SK-N-MC (cell line): ENCODE measurements at regions not wholly inside any gene's neighbourhood (a gene's known extent, or its start where the extent isn't known, plus 50 kb on each side); places are given as distances from the start of the nearest gene placed in this dataset.

Source experiments
- EZH2 ChIP-seq: fragments of 200-600 bp; sonication (generic); IDR thresholded peaks from one replicate; pipeline ENCODE4 v1.6.1; 2017; ENCODE audit warnings: antibody characterized with exemption
- FOXP2 ChIP-seq: optimal IDR thresholded peaks from 2 replicates; pipeline ENCODE3; 2011; ENCODE audit warnings: mild to moderate bottlenecking, moderate library complexity; ENCODE audit not compliant: insufficient read depth; ENCODE audit errors: extremely low read length, control extremely low read depth
- POLR2AphosphoS5 ChIP-seq: IDR thresholded peaks from 2 replicates; pipeline ENCODE4 v1.6.1; 2012; ENCODE audit warnings: mild to moderate bottlenecking, low read depth, low read length, borderline replicate concordance

GRCh38 chr11:10375280-10375971, 70.6 kb downstream of the ADM start:
- TF ChIP-seq EZH2 (no peak), FOXP2 (no peak), POLR2AphosphoS5 (no peak)
